ENCODE measurements at regions not wholly inside any gene's neighbourhood (a gene's known extent, or its start where the extent isn't known, plus 50 kb on each side); places are given as distances from the start of the nearest gene placed in this dataset.

DNA sequence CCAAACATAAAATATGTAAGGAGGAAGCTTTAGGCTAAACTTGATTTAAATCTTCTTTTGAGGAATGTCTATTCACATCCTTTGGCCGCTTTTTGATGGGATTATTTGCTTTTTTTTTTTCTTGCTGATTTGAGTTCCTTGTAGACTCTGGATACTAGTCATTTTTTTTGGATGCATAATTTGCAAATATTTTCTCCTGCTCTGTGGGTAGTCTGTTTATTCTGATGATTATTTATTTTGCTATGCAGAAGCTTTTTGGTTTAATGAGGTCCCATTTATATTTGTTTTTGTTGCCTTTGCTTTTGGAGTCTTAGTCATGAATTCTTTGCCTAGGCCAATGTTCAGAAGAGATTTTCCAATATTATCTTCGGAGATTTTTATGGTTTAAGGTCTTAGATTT lies 144.9 kb downstream of the MAGEC2 start:
- TF ChIP-seq CTCF (IDR thresholded peaks at IDR 0.05) (no peak), POLR2A (IDR thresholded peaks at IDR 0.05) (no peak)

Measured in testis (tissue), 2 donors.